ENCODE measurements at regions not wholly inside any gene's neighbourhood (a gene's known extent, or its start where the extent isn't known, plus 50 kb on each side); places are given as distances from the start of the nearest gene placed in this dataset.
"Not testable (repeated sequence)": the region's sequence is repeated elsewhere in the genome, so short reads cannot be mapped to it uniquely, and the experiment has no call there.

DNA sequence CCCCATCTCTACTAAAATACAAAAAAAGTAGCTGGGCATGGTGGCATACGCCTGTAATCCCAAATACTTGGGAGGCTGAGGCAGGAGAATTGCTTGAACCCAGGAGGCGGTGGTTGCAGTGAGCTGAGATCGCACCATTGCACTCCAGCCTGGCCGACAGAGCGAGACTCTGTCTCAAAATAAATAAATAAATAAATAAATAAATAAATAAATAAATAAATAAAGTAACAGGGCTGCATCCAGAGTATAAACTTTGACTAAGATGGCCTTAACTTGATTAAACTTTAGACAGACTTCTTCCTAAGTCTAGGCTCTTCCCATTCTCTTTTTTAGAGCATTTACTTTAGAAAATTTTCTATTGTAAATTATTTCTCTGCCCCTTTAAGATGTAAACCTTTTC is 105.6 kb upstream of the RORA start:
- H4K20me1 ChIP-seq (replicated peaks; ENCODE audit: control insufficient read depth, extremely low read depth, insufficient read depth, low read length); POLR2A ChIA-PET; H3K4me1 ChIP-seq (ENCODE audit: control insufficient read depth, extremely low read depth, insufficient read depth, low read length); H3K27ac ChIP-seq (ENCODE audit: insufficient read depth, low read depth, low read length); H3K9me3 ChIP-seq (replicated peaks; ENCODE audit: control insufficient read depth, insufficient read depth, low read length); FAIRE-seq; H3K9ac ChIP-seq (replicated peaks; ENCODE audit: extremely low read depth, insufficient read depth, low read length); H3K27me3 ChIP-seq (ENCODE audit: control insufficient read depth in 2 of 2, insufficient read depth in 2 of 2, low read length in 2 of 2); DNase-seq (ENCODE audit: low read depth, low spot score); dilution Hi-C loops (cut with MboI; ENCODE audit: extremely low pct_ligation_motif_present, low sequenced_read_pairs); H3K4me3 ChIP-seq (replicated peaks in 1 of 3; ENCODE audit: insufficient read depth in 1 of 3, low read depth in 1 of 3, low read length in 3 of 3); H3K36me3 ChIP-seq (ENCODE audit: control insufficient read depth in 2 of 2, extremely low read depth in 1 of 2, insufficient read depth in 2 of 2, low read length in 2 of 2); H3K79me2 ChIP-seq (ENCODE audit: control insufficient read depth, insufficient read depth, low read length); H2AFZ ChIP-seq (ENCODE audit: low read depth, low read length); BruUV-seq (replicated peaks); intact Hi-C loops (cut with micrococcal nuclease); CTCF ChIA-PET; H3K9me1 ChIP-seq (replicated peaks; ENCODE audit: control insufficient read depth, extremely low read depth, insufficient read depth, low read length); H3K4me2 ChIP-seq (ENCODE audit: insufficient read depth, low read length): not testable (repeated sequence)

- no peak overlapping the region for H2AFZ ChIP-seq (ENCODE audit: low read depth, low read length)
- ChIA-PET CTCF (no interaction called here), POLR2A (no interaction called here)
- FAIRE-seq (no peak), DNase-seq (ENCODE audit: low read depth, low spot score) (no peak)
- no peaks in the 10 kb centered on the region for H3K79me2 ChIP-seq (ENCODE audit: control insufficient read depth, insufficient read depth, low read length)
- no peak overlapping the region for H3K4me2 ChIP-seq (ENCODE audit: insufficient read depth, low read length)
- no peak overlapping the region for H3K9ac ChIP-seq (replicated peaks; ENCODE audit: extremely low read depth, insufficient read depth, low read length)
- H3K9me3 ChIP-seq (replicated peaks; ENCODE audit: control insufficient read depth, insufficient read depth, low read length) = no peaks in the 10 kb centered on the region
- intact Hi-C loops (cut with micrococcal nuclease) (no loop called here), dilution Hi-C loops (cut with MboI; ENCODE audit: extremely low pct_ligation_motif_present, low sequenced_read_pairs) (no loop called here)
- H3K9me1 ChIP-seq (replicated peaks; ENCODE audit: control insufficient read depth, extremely low read depth, insufficient read depth, low read length) = no peaks in the 10 kb centered on the region
- no peaks in the 10 kb centered on the region for H3K36me3 ChIP-seq (ENCODE audit: control insufficient read depth in 2 of 2, extremely low read depth in 1 of 2, insufficient read depth in 2 of 2, low read length in 2 of 2)
- BruUV-seq (replicated peaks) = no TSS peak
- no peaks in the 10 kb centered on the region for H3K4me1 ChIP-seq (ENCODE audit: control insufficient read depth, extremely low read depth, insufficient read depth, low read length)
- H3K4me3 ChIP-seq (replicated peaks in 1 of 3; ENCODE audit: insufficient read depth in 1 of 3, low read depth in 1 of 3, low read length in 3 of 3) = no peak overlapping the region
- no peaks in the 10 kb centered on the region for H3K27me3 ChIP-seq (ENCODE audit: control insufficient read depth in 2 of 2, insufficient read depth in 2 of 2, low read length in 2 of 2)
- H3K27ac ChIP-seq (ENCODE audit: insufficient read depth, low read depth, low read length) = no peak overlapping the region
- no peak for TF ChIP-seq JUN (IDR thresholded peaks at IDR 0.05; ENCODE audit: borderline replicate concordance, insufficient read depth, insufficient read length, low read depth)
- TF ChIP-seq GATA2 (IDR thresholded peaks at IDR 0.05; ENCODE audit: insufficient read depth, insufficient read length, low read depth, low read length) = no peak
- TF ChIP-seq, protein P1, sequence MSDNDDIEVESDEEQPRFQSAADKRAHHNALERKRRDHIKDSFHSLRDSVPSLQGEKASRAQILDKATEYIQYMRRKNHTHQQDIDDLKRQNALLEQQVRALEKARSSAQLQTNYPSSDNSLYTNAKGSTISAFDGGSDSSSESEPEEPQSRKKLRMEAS (IDR thresholded peaks at IDR 0.05; ENCODE audit: insufficient read depth, insufficient read length) = no peak
- TF ChIP-seq FOS (IDR thresholded peaks at IDR 0.05; ENCODE audit: borderline replicate concordance, insufficient read depth, low read length) = no peak
- TF ChIP-seq, protein P2, sequence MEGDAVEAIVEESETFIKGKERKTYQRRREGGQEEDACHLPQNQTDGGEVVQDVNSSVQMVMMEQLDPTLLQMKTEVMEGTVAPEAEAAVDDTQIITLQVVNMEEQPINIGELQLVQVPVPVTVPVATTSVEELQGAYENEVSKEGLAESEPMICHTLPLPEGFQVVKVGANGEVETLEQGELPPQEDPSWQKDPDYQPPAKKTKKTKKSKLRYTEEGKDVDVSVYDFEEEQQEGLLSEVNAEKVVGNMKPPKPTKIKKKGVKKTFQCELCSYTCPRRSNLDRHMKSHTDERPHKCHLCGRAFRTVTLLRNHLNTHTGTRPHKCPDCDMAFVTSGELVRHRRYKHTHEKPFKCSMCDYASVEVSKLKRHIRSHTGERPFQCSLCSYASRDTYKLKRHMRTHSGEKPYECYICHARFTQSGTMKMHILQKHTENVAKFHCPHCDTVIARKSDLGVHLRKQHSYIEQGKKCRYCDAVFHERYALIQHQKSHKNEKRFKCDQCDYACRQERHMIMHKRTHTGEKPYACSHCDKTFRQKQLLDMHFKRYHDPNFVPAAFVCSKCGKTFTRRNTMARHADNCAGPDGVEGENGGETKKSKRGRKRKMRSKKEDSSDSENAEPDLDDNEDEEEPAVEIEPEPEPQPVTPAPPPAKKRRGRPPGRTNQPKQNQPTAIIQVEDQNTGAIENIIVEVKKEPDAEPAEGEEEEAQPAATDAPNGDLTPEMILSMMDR (IDR thresholded peaks at IDR 0.05; ENCODE audit: extremely low read depth in 1 of 2, insufficient read depth in 1 of 2, low read depth in 1 of 2, low read length in 2 of 2) = no peak
- no peaks in the 10 kb centered on the region for H4K20me1 ChIP-seq (replicated peaks; ENCODE audit: control insufficient read depth, extremely low read depth, insufficient read depth, low read length)
Observed at GRCh38 chr15:61331019-61331418, 101.9 kb upstream of the RORA start.
